ENCODE measurements at regions not wholly inside any gene's neighbourhood (a gene's known extent, or its start where the extent isn't known, plus 50 kb on each side); places are given as distances from the start of the nearest gene placed in this dataset.

DNA sequence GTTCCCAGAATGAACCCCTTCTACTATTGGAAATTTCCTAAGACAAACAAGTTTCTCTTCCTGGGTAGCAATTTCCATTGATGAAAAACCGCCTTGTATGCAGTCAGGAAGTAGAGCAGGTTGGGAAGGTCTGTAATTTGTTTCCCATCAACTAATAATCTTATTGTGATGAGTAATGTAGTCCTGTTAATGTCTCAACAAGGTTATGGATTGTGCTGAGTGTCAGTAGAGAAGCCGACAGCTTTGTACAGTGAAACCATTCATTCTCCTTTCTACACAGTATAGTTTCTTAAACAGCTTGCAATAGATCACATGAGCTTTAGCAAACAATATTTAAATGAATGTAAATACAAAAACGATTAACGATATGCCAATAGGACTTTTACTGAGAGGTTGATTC is 355.4 kb upstream of the WWC1 start:
- in situ Hi-C loops (cut with MboI), result no loop called here
- no peak for ATAC-seq
- Histone ChIP-seq H3K36me3 (ENCODE audit: control insufficient read depth in 2 of 2, insufficient read depth in 2 of 2, low read length in 1 of 2) (no peaks in the 10 kb centered on the region), H4K20me1 (ENCODE audit: control insufficient read depth, insufficient read depth) (no peaks in the 10 kb centered on the region), H3K27ac (ENCODE audit: control insufficient read depth, insufficient read depth) (no peak overlapping the region), H3K4me3 (no peak overlapping the region), H3K27me3 (replicated peaks in 1 of 2; ENCODE audit: control insufficient read depth in 2 of 2, insufficient read depth in 2 of 2, low read length in 1 of 2) (no peaks in the 10 kb centered on the region; a peak in 1 of 4 replicates), H3K9ac (ENCODE audit: control insufficient read depth, insufficient read depth, low read length) (no peak overlapping the region), H3K9me3 (replicated peaks; ENCODE audit: control insufficient read depth, insufficient read depth, low read length) (no peaks in the 10 kb centered on the region), H3K79me2 (ENCODE audit: control insufficient read depth, insufficient read depth, low read length) (no peaks in the 10 kb centered on the region), H2AFZ (ENCODE audit: control insufficient read depth, low read depth, low read length) (no peak overlapping the region), H3K4me2 (ENCODE audit: control insufficient read depth, insufficient read depth) (no peak overlapping the region), H3K4me1 (ENCODE audit: control insufficient read depth, insufficient read depth, low read length) (no peaks in the 10 kb centered on the region)
- SMC1A ChIA-PET (ENCODE audit: uncharacterized antibody, unreplicated experiment), result no interaction called here
- WGBS (ENCODE audit: insufficient coverage, insufficient replicate concordance, low lambda C conversion rate, missing lambda C conversion rate), result 51% methylated on average over 4 of the region's 4 CpGs
- BruUV-seq (replicated peaks), result no TSS peak
- CTCF ChIA-PET, result interaction anchor here (1.0 kb wide), 1 partner anchor 283 kb away, joined by 5 read pairs; no protein-coding TSS in a partner anchor
- intact Hi-C loops (cut with micrococcal nuclease; ENCODE audit: unreplicated experiment), result no loop called here
- POLR2A ChIA-PET, result no interaction called here
- TF ChIP-seq, protein P1, sequence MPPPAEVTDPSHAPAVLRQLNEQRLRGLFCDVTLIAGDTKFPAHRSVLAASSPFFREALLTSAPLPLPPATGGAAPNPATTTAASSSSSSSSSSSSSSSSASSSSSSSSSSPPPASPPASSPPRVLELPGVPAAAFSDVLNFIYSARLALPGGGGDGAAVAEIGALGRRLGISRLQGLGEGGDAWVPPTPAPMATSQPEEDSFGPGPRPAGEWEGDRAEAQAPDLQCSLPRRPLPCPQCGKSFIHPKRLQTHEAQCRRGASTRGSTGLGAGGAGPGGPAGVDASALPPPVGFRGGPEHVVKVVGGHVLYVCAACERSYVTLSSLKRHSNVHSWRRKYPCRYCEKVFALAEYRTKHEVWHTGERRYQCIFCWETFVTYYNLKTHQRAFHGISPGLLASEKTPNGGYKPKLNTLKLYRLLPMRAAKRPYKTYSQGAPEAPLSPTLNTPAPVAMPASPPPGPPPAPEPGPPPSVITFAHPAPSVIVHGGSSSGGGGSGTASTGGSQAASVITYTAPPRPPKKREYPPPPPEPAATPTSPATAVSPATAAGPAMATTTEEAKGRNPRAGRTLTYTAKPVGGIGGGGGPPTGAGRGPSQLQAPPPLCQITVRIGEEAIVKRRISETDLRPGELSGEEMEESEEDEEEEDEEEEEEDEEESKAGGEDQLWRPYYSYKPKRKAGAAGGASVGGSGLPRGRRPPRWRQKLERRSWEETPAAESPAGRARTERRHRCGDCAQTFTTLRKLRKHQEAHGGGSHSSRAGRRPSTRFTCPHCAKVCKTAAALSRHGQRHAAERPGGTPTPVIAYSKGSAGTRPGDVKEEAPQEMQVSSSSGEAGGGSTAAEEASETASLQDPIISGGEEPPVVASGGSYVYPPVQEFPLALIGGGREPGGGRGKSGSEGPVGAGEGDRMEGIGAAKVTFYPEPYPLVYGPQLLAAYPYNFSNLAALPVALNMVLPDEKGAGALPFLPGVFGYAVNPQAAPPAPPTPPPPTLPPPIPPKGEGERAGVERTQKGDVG (CRISPR knock-in tag; IDR thresholded peaks at IDR 0.05), result no peak
- no peak for TF ChIP-seq MTA2 (IDR thresholded peaks at IDR 0.05; ENCODE audit: low read depth)
- TF ChIP-seq SPI1 (IDR thresholded peaks at IDR 0.05; ENCODE audit: borderline replicate concordance, insufficient read depth, low read depth, low read length), result no peak
- TF ChIP-seq NR2F1 (conservative IDR thresholded peaks at IDR 0.05), result no peak
- RAD21 ChIA-PET (ENCODE audit: unreplicated experiment), result no interaction called here
- DNase-seq (ENCODE audit: low read depth, low spot score), result no peak
- FAIRE-seq, result no peak

Data from GM12878 (cell line).